H1 (cell line): ENCODE measurements at regions not wholly inside any gene's neighbourhood (a gene's known extent, or its start where the extent isn't known, plus 50 kb on each side); places are given as distances from the start of the nearest gene placed in this dataset.

Experiments used
- CBX5 ChIP-seq: fragments of 300-800, 300-1000 bp; sonication (generic); IDR thresholded peaks from 2 replicates; pipeline ENCODE4 v1.7.1; 2016; ENCODE audit warnings: antibody characterized with exemption, low read length, low read depth
- CTBP2 ChIP-seq: IDR thresholded peaks from 2 replicates; pipeline ENCODE4 v1.7.0; 2011; ENCODE audit warnings: borderline replicate concordance, mild to moderate bottlenecking, moderate library complexity, mixed read lengths, low read length; ENCODE audit not compliant: insufficient read depth, insufficient read length
- HDAC2 ChIP-seq, 2 experiments: fragments of 300-600 bp in 1 of 2; sonication (generic) in 1 of 2; IDR thresholded peaks; 2 replicates each; pipeline ENCODE4 v1.6.1; 2011 to 2012; ENCODE audit warnings: low read depth in 2 of 2, low read length in 2 of 2, mild to moderate bottlenecking in 2 of 2, moderate library complexity in 2 of 2, borderline replicate concordance in 1 of 2, inconsistent platforms in 1 of 2
- NANOG ChIP-seq: IDR thresholded peaks from 2 replicates; pipeline ENCODE4 v1.6.1; 2011; ENCODE audit warnings: low read length, low read depth, mild to moderate bottlenecking, inconsistent platforms; ENCODE audit not compliant: insufficient read depth, poor library complexity, severe bottlenecking
- RFX5 ChIP-seq: IDR thresholded peaks from 2 replicates; pipeline ENCODE4 v1.6.1; 2011; ENCODE audit warnings: low read depth, low read length, improper control_type of control experiment, borderline replicate concordance
- TAF1 ChIP-seq: IDR thresholded peaks from 2 replicates; pipeline ENCODE4 v1.6.1; 2011; ENCODE audit warnings: mild to moderate bottlenecking, low read depth, low read length
- TF ChIP-seq, protein P1 (sequence below): IDR thresholded peaks from 2 replicates; pipeline ENCODE4 v1.6.1; 2011; ENCODE audit warnings: low read depth, mild to moderate bottlenecking, low read length; ENCODE audit not compliant: insufficient read depth

GRCh38 chr2:145284551-145284950, 764.6 kb upstream of the ZEB2 start (continued):
- TF ChIP-seq RFX5 = no peak
- no peak for TF ChIP-seq TAF1
- TF ChIP-seq CBX5 = no peak
- no peak for TF ChIP-seq NANOG
- no peak for TF ChIP-seq HDAC2 (IDR thresholded peaks at IDR 0.05; ENCODE audit: borderline replicate concordance in 1 of 2, low read depth in 2 of 2, low read length in 2 of 2)
- TF ChIP-seq CTBP2 = no peak
- TF ChIP-seq, protein P1, sequence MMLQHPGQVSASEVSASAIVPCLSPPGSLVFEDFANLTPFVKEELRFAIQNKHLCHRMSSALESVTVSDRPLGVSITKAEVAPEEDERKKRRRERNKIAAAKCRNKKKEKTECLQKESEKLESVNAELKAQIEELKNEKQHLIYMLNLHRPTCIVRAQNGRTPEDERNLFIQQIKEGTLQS = no peak
